ENCODE measurements at regions not wholly inside any gene's neighbourhood (a gene's known extent, or its start where the extent isn't known, plus 50 kb on each side); places are given as distances from the start of the nearest gene placed in this dataset.

DNA sequence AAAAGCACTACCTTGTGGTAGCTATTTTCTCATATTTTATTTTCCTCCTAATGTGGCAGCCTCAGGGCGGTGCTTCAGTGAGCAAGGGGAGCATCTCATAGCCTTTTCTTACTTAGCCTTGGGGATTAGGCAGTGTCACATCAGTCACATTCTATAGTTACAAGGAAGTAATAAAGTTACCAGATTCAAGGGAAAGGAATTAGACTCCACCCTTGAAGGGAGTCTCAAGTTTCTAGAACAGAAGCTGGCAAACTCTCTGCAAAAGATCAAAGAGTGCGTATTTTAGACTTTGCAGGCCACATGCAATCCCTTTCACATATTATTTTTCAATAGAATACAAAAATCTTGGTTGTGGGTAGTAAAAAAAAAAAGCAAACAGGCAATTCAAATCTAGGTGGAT is 350.4 kb downstream of the AMY1C start:
- no peak for TF ChIP-seq POLR2AphosphoS5 (IDR thresholded peaks at IDR 0.05; ENCODE audit: low read depth, low read length)
- no peak for TF ChIP-seq POLR2A (IDR thresholded peaks at IDR 0.05; ENCODE audit: low read depth, low read length)
- TF ChIP-seq TAF1 (IDR thresholded peaks at IDR 0.05; ENCODE audit: borderline replicate concordance, low read depth, low read length) = no peak
